ENCODE measurements at regions not wholly inside any gene's neighbourhood (a gene's known extent, or its start where the extent isn't known, plus 50 kb on each side); places are given as distances from the start of the nearest gene placed in this dataset.

- DNase-seq, result no peak
Measured at GRCh38 chr3:180287703-180288102, 251.0 kb upstream of the PEX5L start.

DNA sequence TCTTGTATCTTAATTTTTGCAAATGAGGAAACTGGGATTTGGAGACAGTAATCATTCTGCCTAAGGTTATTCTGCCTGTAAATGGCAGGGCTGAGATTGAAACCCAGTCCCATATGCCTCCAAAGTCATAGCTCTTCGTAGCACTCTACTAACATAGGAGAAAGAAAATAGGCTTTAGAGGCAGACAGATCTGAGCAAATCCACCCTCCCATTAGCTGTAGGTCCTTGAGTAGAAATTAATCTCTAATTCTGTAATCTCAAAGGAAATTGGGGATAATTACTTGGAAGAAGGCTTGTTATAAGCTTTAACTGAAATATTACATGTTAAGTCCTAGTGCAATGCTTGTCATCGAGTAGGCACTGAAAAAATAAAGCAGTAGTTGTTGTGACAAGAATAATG is 252.1 kb upstream of the PEX5L start:
- no peak for DNase-seq

GRCh38 chr3:180290300-180290699 is 253.6 kb upstream of the PEX5L start:
- no peak for DNase-seq

DNA sequence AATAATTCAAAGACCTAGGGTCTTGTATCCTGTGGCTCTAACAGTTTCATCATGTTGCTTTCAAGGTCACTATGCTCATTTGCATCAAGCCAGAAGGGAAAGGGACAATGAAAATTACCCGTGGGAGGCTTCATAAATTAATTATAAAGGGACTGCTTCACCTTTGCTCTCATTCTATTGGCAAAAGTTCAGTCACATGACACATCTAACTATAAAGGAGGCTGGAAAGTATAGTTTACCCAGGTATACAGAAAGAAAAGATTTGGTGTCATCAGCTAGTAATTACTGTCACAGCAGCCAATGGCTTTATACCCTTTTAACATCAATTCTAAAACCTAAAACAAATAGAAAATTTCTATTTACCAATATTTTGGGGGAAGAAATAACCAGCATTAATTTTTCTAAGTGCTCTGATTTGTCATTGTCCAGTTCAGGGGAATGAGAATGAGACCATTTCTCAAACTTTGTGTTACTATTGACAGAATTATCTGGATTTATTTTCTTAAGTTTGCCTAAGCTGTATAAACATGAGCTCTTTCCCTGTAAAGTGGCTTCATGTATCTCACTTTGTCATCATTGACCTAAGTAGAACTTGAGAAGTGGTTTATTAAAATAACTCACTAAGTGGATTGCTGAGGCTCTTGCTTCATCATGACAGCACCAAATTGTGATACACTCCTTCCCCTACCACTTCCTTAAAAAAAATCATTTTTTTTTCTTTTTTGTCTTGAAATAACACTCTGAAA is 257.7 kb upstream of the PEX5L start:
- DNase-seq, result no peak

GRCh38 chr3:180295811-180296210 is 259.1 kb upstream of the PEX5L start:
- no peak for DNase-seq

DNA sequence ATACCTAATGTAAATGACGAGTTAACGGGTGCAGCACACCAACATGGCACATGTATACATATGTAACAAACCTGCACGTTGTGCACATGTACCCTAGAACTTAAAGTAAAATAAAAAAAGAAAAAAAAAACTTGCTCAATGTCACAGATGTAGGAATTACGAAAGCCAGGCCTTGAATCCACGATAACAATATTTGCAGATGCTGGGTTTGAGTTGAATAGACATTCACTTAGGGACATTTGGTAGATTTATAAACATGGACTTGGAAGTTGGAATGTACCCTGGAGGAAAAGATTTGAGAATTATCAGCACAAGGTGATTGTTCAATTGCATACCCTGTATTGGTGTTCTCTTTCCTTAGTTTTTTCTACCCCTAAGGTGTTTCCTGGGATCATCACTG is 260.2 kb upstream of the PEX5L start:
- no peak for DNase-seq

- no peak for DNase-seq
Measured at GRCh38 chr3:180306155-180306554, 269.4 kb upstream of the PEX5L start.

DNA sequence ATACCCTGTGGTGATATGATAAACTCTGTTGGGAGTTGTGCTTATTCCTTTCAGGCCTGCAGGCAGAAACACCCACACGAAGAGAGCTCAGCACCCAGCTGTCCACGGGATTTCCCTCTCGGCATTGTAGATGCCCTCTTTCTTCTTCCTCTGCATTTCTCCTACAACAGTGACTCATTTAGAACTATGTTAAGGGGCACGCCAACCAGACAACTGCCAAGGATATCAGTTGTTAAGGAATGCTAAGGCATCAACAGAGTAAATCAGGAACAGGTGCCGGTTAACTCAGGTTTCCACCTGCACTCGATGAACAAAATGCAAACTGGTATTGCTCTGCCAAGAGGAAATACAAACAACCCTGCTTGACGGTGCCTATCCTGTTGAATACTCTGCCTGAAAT is 270.0 kb upstream of the PEX5L start:
- DNase-seq, result no peak

- no peak for DNase-seq
Measured at GRCh38 chr3:180311242-180311641, 274.5 kb upstream of the PEX5L start.

DNA sequence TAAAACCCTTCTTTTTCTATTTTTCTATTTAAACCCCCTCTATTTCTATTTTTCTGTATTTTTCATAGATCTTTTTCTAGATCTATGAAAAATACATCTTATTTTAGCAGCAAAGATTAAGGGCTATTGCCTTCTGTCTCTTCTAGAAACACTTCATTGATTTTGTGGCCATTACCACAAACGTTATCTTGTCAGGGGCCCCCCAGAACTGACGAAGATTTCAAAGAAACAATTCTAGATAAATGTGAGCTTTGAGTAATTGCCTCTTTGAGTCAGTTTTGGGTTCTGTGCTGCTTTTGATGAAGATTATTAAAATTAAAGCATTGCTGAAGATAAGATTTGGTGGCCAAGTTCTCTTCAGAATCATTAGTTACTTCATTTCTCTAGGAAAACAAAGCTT is 279.6 kb upstream of the PEX5L start:
- DNase-seq, result no peak

- no peak for DNase-seq
Measured at GRCh38 chr3:180319461-180319860, 282.5 kb upstream of the TTC14 start.

GRCh38 chr3:180320631-180321030 is 281.3 kb upstream of the TTC14 start:
- no peak for DNase-seq

- DNase-seq, result no peak
Measured at GRCh38 chr3:180321534-180321933, 280.4 kb upstream of the TTC14 start.

DNA sequence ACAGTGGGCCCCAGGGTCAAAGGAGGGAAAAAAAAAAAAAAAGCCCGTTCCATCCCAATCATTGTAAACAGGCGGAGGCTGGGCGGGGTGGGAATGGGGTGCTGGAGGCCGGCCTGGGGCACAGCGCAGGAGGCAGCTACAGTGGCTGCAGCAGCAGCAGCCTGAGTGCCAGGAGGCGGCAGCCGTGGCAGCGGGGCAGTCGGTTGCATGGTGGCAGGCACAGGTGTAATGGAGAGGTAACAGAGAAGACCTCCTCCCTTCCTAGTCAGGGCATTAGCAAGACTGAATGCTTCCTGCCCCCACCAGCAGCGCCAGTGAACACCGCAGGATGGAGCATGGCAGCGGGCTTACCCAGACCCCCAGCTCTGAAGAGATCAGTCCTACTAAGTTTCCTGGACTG is 279.1 kb upstream of the TTC14 start:
- no peak for DNase-seq

- DNase-seq, result no peak
Measured at GRCh38 chr3:180324791-180325190, 277.2 kb upstream of the TTC14 start.

DNA sequence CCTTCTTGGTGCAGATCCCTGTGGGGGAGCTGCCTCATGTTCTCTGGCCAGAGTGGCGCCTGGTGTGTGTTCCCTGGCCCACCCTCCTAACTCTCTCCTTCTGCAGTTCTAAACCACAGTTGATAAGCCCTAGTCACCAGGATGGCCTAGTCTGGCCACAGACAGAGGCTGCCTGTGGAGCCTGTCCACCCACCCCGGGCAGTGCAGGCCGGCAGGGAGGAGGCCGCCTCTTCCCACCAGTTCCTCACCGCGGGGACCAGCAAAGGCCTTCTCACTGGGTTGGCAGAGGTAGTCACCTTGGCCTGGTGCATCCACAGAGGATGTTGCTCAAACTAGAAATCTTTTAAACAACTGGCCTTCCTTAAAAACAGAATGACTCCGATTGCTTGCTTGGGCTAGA is 276.4 kb upstream of the TTC14 start:
- DNase-seq, result no peak

GRCh38 chr3:180325958-180326357 is 276.0 kb upstream of the TTC14 start:
- no peak for DNase-seq

DNA sequence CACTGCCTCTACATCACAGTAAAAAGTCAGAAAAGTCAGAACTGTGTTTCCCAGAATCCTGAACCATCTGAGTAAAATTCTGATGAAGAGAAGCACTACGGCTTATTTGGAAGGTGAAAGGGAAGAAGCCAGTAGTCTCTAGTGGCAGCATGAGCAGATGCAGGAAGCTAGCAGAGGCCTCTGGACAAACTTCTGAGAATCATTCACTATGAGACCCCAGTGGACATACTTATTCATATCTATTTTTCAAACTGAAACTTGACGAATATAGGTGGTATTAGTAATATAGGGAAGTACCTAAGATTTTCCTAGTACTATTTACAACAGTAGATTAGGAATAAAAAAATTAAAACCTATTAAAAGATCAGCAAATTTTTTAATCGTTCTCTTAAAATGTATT is 272.8 kb upstream of the TTC14 start:
- no peak for DNase-seq

GRCh38 chr3:180329847-180330246 is 272.1 kb upstream of the TTC14 start:
- DNase-seq, result no peak

DNA sequence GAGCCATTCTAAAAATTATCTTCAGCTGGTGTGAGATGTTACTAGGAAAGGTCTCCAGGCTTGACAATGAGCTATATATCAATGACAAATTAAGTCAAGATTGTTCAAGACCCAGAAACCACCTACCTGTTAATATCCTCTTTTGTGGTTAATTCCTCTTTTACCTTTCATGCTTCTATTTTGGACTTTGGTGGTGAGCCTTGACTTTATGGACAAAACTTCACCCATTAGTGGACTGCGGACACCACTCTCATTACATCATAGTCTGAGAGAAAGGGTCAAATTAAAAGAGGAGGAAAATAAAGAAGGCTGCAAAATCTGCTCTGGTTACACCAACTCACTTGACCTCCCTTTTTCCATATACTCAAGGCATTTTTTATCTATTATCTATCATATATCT is 271.5 kb upstream of the TTC14 start:
- no peak for DNase-seq

DNA sequence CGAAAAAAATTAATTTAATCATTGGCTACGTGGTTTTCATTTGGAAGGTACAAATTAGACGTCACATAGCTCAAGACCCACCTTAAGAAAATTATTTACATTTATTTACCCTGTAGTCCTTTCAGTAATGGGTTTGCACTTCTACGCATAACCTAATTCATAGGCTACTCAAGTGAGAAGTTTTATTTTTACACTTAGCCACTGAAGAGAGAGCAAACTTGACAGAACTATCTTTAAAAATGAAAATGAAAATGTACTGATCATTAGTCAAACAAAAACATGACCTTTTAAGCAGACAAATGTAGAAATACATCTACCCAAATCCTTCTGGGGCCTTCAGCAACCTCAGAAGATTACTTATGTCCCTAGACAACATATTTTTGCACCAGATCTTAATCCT is 269.4 kb upstream of the TTC14 start:
- DNase-seq, result no peak

GRCh38 chr3:180335050-180335449 is 266.9 kb upstream of the TTC14 start:
- DNase-seq, result no peak

DNA sequence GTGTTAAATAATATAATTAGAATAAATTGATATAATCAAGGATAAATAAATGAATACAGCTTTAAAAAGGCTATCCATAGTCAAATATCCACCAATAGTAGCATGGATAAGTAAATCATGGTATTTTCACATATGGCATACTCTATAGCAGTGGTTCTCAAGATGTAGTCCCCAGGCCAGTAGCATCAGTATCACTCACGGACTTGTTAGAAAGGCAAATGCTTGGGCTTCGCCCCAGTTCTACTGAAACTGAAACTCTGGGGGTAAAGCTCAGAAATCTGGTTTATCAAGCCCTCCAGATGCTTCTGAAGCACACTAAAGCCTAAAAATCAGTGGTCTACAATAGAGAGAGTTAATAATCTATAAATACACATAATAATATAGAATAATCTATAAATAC is 261.6 kb upstream of the TTC14 start:
- DNase-seq, result no peak

GRCh38 chr3:180341516-180341915 is 260.4 kb upstream of the TTC14 start:
- DNase-seq, result no peak

DNA sequence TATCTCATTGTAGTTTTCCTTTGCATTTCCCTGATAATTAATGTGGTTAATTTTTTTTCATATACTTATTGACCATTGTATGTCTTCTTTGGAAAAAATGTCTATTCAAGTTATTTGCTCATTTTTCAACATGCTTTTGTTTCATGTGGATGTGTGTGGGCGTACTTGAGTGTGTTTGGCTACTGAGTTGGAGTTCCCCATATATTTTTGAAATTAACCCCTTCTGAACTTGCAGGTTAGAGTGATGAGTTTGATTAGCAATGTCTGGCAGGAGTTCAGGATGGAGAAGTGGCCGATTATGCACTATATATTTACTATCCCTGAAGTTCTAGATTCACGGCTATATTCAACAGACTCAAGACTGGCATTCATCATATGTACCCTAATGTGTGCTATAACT is 250.4 kb upstream of the TTC14 start:
- no peak for DNase-seq

DNA sequence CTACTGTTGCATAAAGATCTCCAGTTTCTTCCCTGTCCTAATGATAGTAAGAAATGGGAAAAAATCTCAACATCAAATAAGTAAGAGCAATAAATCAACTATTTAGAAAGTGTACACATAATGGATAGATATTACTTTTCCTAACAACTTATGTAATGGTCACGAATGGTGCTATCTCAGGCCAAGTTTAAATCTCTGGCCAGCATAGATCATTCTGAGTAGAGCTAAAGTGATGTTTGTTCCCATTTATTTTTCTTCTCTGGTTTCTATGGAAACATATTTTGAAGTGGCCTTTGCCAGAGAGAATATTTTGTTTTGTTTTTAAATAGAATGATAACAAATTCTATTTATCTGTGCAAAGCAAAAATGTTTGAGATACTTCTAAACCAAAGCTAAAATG is 249.7 kb upstream of the TTC14 start:
- no peak for DNase-seq

Data from inflammatory macrophage treated with lipopolysaccharide for 1 hour (primary cell).